ENCODE measurements at regions not wholly inside any gene's neighbourhood (a gene's known extent, or its start where the extent isn't known, plus 50 kb on each side); places are given as distances from the start of the nearest gene placed in this dataset.

GRCh38 chr6:14428269-14428668, 310.7 kb downstream of the CD83 start:
- Histone ChIP-seq H3K27me3 (ENCODE audit: control insufficient read depth, insufficient read depth, low read length) (no peaks in the 10 kb centered on the region), H3K9me3 (ENCODE audit: control insufficient read depth, low read length) (no peaks in the 10 kb centered on the region), H3K27ac (no peak overlapping the region), H3K4me3 (ENCODE audit: low read depth, low read length) (no peak overlapping the region), H2AFZ (no peak overlapping the region), H3K79me2 (no peaks in the 10 kb centered on the region), H3K36me3 (ENCODE audit: control insufficient read depth, insufficient read depth, low read length) (no peaks in the 10 kb centered on the region), H3K4me2 (ENCODE audit: low read length) (no peak overlapping the region), H3K4me1 (no peaks in the 10 kb centered on the region), H3K9ac (no peak overlapping the region)
- TF ChIP-seq CTCF (IDR thresholded peaks at IDR 0.05): no peak

GRCh38 chr6:14429396-14429795, 311.8 kb downstream of the CD83 start:
- no peak overlapping the region for H3K9ac ChIP-seq
- no peaks in the 10 kb centered on the region for H3K9me3 ChIP-seq (ENCODE audit: control insufficient read depth, low read length)

GRCh38 chr6:14430218-14430617, 312.6 kb downstream of the CD83 start:
- no peaks in the 10 kb centered on the region for H3K36me3 ChIP-seq (ENCODE audit: control insufficient read depth, insufficient read depth, low read length)
- no peak overlapping the region for H2AFZ ChIP-seq
- no peaks in the 10 kb centered on the region for H3K27me3 ChIP-seq (ENCODE audit: control insufficient read depth, insufficient read depth, low read length)
- H3K27ac ChIP-seq: no peak overlapping the region
- H3K4me1 ChIP-seq: no peaks in the 10 kb centered on the region
- H3K9ac ChIP-seq: no peak overlapping the region
- no peaks in the 10 kb centered on the region for H3K9me3 ChIP-seq (ENCODE audit: control insufficient read depth, low read length)
- H3K4me2 ChIP-seq (ENCODE audit: low read length): no peak overlapping the region
- H3K4me3 ChIP-seq (ENCODE audit: low read depth, low read length): no peak overlapping the region
- no peaks in the 10 kb centered on the region for H3K79me2 ChIP-seq
- no peak for TF ChIP-seq CTCF (IDR thresholded peaks at IDR 0.05)

More at GRCh38 chr6:14429396-14429795, 311.8 kb downstream of the CD83 start:
- Histone ChIP-seq H3K27me3 (ENCODE audit: control insufficient read depth, insufficient read depth, low read length) (no peaks in the 10 kb centered on the region), H3K79me2 (no peaks in the 10 kb centered on the region), H3K4me3 (ENCODE audit: low read depth, low read length) (no peak overlapping the region), H3K27ac (no peak overlapping the region), H3K36me3 (ENCODE audit: control insufficient read depth, insufficient read depth, low read length) (no peaks in the 10 kb centered on the region), H3K4me1 (no peaks in the 10 kb centered on the region), H2AFZ (no peak overlapping the region), H3K4me2 (ENCODE audit: low read length) (no peak overlapping the region)
- TF ChIP-seq CTCF (IDR thresholded peaks at IDR 0.05): no peak

- Histone ChIP-seq H3K79me2 (no peaks in the 10 kb centered on the region), H3K4me3 (ENCODE audit: low read depth, low read length) (no peak overlapping the region), H3K9ac (no peak overlapping the region), H3K27ac (no peak overlapping the region), H2AFZ (no peak overlapping the region), H3K27me3 (ENCODE audit: control insufficient read depth, insufficient read depth, low read length) (no peaks in the 10 kb centered on the region), H3K9me3 (ENCODE audit: control insufficient read depth, low read length) (no peaks in the 10 kb centered on the region), H3K4me2 (ENCODE audit: low read length) (no peak overlapping the region), H3K36me3 (ENCODE audit: control insufficient read depth, insufficient read depth, low read length) (no peaks in the 10 kb centered on the region), H3K4me1 (no peaks in the 10 kb centered on the region)
- TF ChIP-seq CTCF (IDR thresholded peaks at IDR 0.05): no peak
These were observed 314.1 kb downstream of the CD83 start for GRCh38 chr6:14431385-14432330.

All from parathyroid adenoma (tissue), 2 donors.